Liver (tissue), 8 donors: ENCODE measurements at regions not wholly inside any gene's neighbourhood (a gene's known extent, or its start where the extent isn't known, plus 50 kb on each side); places are given as distances from the start of the nearest gene placed in this dataset. TPM values are rescaled to one million over a fixed set of nuclear protein-coding genes. Genes with fewer than 3 reads are reported as not detected.
"Not testable (repeated sequence)": the region's sequence is repeated elsewhere in the genome, so short reads cannot be mapped to it uniquely, and the experiment has no call there.

Experiments used
- DNase-seq: peaks from one replicate; pipeline ENCODE4 v3.0.0-alpha.2; 2017; ENCODE audit warnings: low spot score
- H3K27ac ChIP-seq, 2 donors: one replicate each; pipeline ENCODE4 v1.7.0; 2013; ENCODE audit warnings: inconsistent platforms in 2 of 2, low read length in 2 of 2, control low read depth in 1 of 2, low read depth in 1 of 2, mild to moderate bottlenecking in 1 of 2
- H3K27me3 ChIP-seq, 4 donors: one replicate each; pipeline versions ENCODE4 v1.6.1 to v1.7.0; 2013; ENCODE audit warnings: low read length in 3 of 4, inconsistent platforms in 1 of 4, mild to moderate bottlenecking in 1 of 4, moderate library complexity in 1 of 4; ENCODE audit not compliant: control insufficient read depth in 4 of 4, insufficient read depth in 4 of 4
- H3K36me3 ChIP-seq, 4 donors: one replicate each; pipeline versions ENCODE4 v1.6.1 to v1.7.0; 2013; ENCODE audit warnings: low read length in 3 of 4, mild to moderate bottlenecking in 3 of 4, low read depth in 1 of 4, moderate library complexity in 1 of 4; ENCODE audit not compliant: control insufficient read depth in 4 of 4, insufficient read depth in 3 of 4
- H3K4me1 ChIP-seq, 4 donors: one replicate each; pipeline versions ENCODE4 v1.6.1 to v1.7.0; 2013; ENCODE audit warnings: low read length in 3 of 4, mild to moderate bottlenecking in 3 of 4, moderate library complexity in 1 of 4; ENCODE audit not compliant: control insufficient read depth in 4 of 4, insufficient read depth in 4 of 4
- H3K4me3 ChIP-seq, 3 donors: one replicate each; pipeline versions ENCODE4 v1.6.1 to v1.7.0; 2013; ENCODE audit warnings: low read length in 3 of 3, control low read depth in 1 of 3, low read depth in 1 of 3, mild to moderate bottlenecking in 1 of 3
- H3K9ac ChIP-seq, 2 donors: one replicate each; pipeline ENCODE4 v1.7.0; 2013; ENCODE audit warnings: low read length in 2 of 2, mild to moderate bottlenecking in 2 of 2, moderate library complexity in 2 of 2, control low read depth in 1 of 2, low read depth in 1 of 2
- H3K9me3 ChIP-seq, 4 donors: one replicate each; pipeline versions ENCODE4 v1.6.1 to v1.7.0; 2013; ENCODE audit warnings: low read length in 3 of 4; ENCODE audit not compliant: control insufficient read depth in 4 of 4
- RAD21 ChIP-seq, 2 donors: IDR thresholded peaks; 2 replicates each; pipeline ENCODE4 v1.6.1; 2016; ENCODE audit warnings: antibody characterized with exemption in 2 of 2, mild to moderate bottlenecking in 2 of 2
- WGBS: extraction: QIAGEN DNeasy Blood & Tissue Kit; methylation state at CpG from one replicate; pipeline ENCODE4 v1.1.7; 2013; 5-methylcytosine and 5-hydroxymethylcytosine counted together
- small RNA-seq: library from RNA; depleted of rRNA; stranded (forward); fragments of <200 nt; gene quantifications from one replicate; pipeline ENCODE3, GENCODE V24; 2014
- donor health status: healthy.
- donor health status: healthy.
- donor health status: healthy.
- donor health status: healthy.

DNA sequence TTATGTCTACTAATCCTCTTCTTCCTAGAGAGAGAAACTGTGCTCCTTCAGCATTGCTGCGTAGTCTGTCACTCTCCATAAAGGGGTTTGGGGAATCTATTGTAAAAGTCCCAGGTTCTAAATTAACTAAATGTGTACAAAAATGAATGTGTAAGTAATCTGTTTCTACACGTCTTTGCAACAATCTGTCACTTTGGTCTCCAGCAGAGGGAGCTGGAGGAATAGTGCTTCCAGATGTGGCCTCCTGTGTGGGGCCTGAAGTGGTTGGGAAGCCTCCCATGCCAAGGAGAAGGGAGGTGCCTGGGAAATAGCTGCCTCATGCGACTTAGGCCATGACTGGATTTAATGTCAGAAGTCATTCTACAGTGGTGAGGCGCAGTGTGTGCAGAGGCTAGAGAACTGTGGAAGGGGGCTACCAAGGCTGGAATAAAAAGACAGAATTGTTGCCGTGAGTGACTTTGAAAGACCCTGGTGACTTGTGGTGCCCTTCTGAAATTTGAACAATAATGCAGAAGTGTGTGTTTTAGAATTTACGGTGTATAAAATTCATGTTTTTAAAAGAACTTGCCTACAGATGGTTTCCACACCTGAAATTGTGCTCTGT lies 54.5 kb upstream of the UXS1 start:
- not testable (repeated sequence) for H3K9me3 ChIP-seq, H3K9ac ChIP-seq, DNase-seq, H3K27ac ChIP-seq, H3K4me1 ChIP-seq, H3K36me3 ChIP-seq, H3K27me3 ChIP-seq, H3K4me3 ChIP-seq
- peak; percentile 70 to 72 for TF ChIP-seq RAD21 (IDR thresholded peaks at IDR 0.05)
- 61% methylated on average over 5 of the region's 6 CpGs for WGBS

Small RNA genes lying in the stretch of these regions (small RNA-seq; reads per million reads assigned to genes)
- not detected for gene AC114755.3
